GM13976 (cell line): ENCODE measurements at regions not wholly inside any gene's neighbourhood (a gene's known extent, or its start where the extent isn't known, plus 50 kb on each side); places are given as distances from the start of the nearest gene placed in this dataset.

ENCODE experiments used
- DNase-seq: peaks from one replicate; pipeline ENCODE4 v3.0.0; 2012; ENCODE audit warnings: low spot score
- in situ Hi-C: fragments of 300-500 bp; cut with MboI; formaldehyde crosslinking; loops from one replicate; pipeline ENCODE4 v1.12.0; 2022; ENCODE audit warnings: low sequenced_read_pairs, mixed read lengths, inconsistent platforms; ENCODE audit not compliant: unreplicated experiment
- TF ChIP-seq, protein P1 (sequence below): IDR thresholded peaks from 2 replicates; pipeline ENCODE4 v1.5.1; 2012; ENCODE audit warnings: borderline replicate concordance, mild to moderate bottlenecking; ENCODE audit not compliant: insufficient read depth; ENCODE audit errors: extremely low read depth, missing control alignments, control extremely low read depth

DNA sequence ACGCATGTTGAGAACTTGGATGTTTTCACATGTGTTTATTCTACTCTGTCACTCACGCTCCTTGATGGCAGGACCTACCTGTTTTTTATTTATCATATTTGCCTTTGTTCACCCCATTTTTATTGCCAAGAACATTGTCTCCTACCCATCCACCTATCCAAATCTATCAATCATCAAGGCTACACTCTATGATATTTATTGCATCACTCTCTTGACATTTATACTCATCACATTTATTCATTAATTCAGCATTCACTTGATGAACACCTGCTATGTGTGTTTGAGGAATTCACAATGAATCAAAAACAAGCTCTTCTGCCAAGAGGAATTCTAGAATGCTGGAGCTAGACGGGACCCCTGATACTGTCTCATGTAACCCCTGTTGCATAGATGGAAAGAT is 94.5 kb upstream of the ZNF469 start:
- no peak for DNase-seq
- TF ChIP-seq, protein P1, sequence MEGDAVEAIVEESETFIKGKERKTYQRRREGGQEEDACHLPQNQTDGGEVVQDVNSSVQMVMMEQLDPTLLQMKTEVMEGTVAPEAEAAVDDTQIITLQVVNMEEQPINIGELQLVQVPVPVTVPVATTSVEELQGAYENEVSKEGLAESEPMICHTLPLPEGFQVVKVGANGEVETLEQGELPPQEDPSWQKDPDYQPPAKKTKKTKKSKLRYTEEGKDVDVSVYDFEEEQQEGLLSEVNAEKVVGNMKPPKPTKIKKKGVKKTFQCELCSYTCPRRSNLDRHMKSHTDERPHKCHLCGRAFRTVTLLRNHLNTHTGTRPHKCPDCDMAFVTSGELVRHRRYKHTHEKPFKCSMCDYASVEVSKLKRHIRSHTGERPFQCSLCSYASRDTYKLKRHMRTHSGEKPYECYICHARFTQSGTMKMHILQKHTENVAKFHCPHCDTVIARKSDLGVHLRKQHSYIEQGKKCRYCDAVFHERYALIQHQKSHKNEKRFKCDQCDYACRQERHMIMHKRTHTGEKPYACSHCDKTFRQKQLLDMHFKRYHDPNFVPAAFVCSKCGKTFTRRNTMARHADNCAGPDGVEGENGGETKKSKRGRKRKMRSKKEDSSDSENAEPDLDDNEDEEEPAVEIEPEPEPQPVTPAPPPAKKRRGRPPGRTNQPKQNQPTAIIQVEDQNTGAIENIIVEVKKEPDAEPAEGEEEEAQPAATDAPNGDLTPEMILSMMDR = no peak
- in situ Hi-C loops = no loop called here

DNA sequence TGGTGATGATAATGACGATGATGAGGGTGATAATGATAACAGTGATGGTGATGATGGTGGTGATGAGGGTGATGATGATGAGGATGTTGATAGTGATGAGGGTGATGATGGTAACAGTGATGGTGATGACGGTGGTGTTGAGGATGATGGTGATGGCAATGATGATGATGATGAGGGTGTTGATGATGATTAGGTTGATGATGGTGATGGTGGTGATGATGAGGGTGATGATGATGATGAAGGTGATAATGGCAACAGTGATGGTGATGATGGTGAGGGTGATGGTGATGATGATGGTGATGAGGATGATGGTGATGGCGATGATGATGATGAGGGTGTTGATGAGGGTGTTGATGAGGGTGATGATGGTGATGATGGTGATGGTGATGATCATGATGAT is 93.8 kb upstream of the ZNF469 start:
- in situ Hi-C loops = no loop called here
- DNase-seq = no peak
- TF ChIP-seq, protein P1 = no peak

DNA sequence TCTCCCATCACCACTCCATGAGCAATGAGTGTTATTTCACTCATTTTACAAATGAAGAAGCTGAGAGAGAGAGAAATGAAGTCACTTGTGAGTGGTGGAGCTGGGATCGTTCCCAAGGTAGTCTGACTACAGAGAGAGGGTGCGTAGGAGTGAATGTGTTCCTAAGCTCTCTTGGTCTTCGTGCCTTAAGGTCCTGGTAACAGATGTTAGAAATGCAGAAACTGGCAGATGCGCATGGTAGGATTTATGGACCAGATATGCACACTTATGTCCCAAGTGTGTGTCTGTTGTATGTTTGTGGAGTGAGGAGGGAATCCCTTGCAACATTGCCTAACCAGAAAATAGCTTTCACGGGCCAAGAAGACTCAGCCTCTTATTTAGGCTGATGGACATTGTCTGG is 93.2 kb upstream of the ZNF469 start:
- TF ChIP-seq, protein P1 = no peak
- in situ Hi-C loops = no loop called here
- DNase-seq = no peak

DNA sequence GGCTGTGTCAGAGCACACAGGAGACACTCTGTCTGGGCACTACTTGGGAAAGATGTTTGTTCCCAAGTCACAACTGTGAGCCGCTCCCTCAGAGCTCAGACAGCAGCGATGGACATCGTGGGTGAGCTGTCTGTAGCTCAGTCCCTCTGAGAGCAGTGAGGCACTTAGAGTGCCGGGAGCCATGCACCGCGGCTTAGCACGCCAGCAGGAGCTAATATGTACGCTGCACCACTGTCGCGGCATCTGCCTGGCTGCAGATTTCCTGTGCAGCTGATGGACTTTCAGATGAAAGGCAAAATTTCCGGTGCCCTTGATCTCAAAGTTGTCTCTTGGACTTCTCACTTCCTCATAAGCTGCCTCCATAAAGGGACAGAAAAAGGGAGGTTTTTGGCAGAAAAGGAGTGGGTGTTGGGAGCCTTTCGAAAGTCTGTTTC is 92.8 kb upstream of the ZNF469 start:
- no peak for DNase-seq
- in situ Hi-C loops = no loop called here
- TF ChIP-seq, protein P1 = no peak

DNA sequence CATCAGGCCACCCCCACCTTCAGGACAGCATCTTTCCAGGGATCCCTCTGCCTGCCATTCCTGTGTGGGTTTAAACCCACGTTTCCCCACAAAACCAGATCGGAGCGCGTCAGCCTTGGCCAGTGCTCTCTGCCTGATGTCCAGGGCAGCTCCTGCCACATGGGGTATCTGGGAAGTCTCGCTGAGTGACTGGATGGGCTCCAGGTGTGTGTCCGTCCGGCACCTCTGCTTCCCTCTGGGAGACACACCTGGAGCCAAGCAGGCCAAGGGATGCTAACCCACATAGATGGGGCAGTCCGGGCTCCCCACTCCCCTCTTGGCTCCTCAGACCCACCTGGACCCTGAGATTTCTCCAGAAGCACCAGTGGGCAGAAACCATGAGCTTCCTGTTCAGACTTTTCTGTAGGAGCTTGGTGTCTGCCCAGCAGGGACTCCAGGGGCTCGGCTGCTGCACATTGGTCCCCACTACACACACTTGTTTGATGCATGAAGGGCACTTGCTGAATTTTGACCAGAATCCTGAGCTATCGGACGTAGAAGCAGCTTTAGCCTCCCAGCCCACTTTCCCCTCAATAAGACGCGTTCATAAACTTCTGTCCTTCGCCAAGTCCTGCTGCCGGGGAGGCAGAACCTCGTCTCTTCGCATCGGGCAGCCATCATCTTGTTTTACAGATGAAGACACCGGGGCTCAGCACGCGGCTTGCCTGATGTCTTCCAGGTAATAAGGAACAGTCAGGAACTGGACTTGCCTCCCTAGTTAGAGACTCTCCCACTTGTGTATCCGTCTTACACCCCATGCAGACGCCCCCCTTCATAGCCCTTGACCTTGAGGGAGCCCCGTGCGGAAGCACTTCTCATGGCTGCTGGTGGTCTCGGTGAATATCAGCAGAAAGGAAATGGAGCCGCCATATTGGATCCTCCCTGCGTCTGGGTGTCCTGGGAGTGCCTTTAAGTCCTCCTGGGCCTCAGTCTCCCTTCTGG is 91.6 kb upstream of the ZNF469 start:
- no peak for DNase-seq
- TF ChIP-seq, protein P1 = no peak
- in situ Hi-C loops = no loop called here

DNA sequence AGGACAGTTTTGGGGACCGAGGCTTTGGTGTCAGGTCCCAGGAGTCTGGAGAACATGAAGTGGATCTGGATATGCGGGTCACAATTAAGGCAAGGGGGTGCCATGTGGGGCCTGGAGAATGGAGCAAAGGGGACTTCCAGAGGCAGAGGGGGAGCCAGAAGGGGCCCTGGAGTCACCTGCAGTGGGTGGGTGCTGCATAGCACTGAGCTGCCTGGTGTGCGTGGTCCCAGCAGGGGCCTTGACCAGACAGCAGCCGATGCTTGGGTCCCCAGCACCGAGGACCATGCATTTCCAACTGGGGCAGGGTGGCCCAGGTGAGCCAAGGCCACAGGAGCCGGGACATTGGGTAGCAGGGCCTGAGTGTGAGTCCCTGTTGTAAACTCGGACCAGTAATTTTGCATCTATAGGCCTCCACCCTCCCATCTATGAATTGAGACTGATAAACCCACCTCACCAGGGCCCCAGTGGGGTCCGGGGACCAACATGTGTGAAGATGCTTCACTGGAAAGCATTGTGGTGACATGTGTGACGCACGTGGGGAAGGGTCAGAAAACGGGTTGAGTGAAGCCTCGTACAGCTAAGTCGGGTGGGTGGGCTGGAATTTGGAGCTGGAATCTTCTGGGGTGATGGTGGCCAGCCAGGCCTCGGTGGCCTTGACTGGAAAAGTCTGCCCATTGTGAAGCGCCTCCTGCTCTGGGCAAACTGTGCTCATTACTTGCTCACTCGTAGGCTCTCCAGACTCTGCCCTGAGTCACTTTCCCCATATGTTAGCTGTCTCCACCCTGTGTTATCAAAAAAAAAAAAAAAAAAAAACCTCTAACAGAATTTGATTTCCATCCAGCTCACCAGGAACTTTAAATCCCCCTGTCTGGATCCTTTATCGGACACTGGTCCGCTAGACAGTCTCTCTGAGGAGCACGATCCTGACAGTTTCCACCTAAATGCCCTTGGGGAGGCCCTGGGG is 90.5 kb upstream of the ZNF469 start:
- in situ Hi-C loops = no loop called here
- TF ChIP-seq, protein P1 = no peak
- no peak for DNase-seq
